ENCODE measurements at regions not wholly inside any gene's neighbourhood (a gene's known extent, or its start where the extent isn't known, plus 50 kb on each side); places are given as distances from the start of the nearest gene placed in this dataset.

GRCh38 chr11:71151561-71151960 is 100.8 kb downstream of the SHANK2 start:
- TF ChIP-seq CTCF (IDR thresholded peaks at IDR 0.05; ENCODE audit: extremely low read depth, missing control alignments) = no peak
- no peak for DNase-seq (ENCODE audit: low spot score)

- DNase-seq (ENCODE audit: low spot score) = no peak
- TF ChIP-seq CTCF (IDR thresholded peaks at IDR 0.05; ENCODE audit: extremely low read depth, missing control alignments) = no peak
These were observed 101.5 kb downstream of the SHANK2 start for GRCh38 chr11:71150859-71151258.

GRCh38 chr11:71148716-71149115 is 103.7 kb downstream of the SHANK2 start:
- no peak for DNase-seq (ENCODE audit: low spot score)

GRCh38 chr11:71147331-71147730 is 105.0 kb downstream of the SHANK2 start:
- DNase-seq (ENCODE audit: low spot score) = no peak
- TF ChIP-seq CTCF (IDR thresholded peaks at IDR 0.05; ENCODE audit: extremely low read depth, missing control alignments) = no peak

More at GRCh38 chr11:71148716-71149115, 103.7 kb downstream of the SHANK2 start:
- no peak for TF ChIP-seq CTCF (IDR thresholded peaks at IDR 0.05; ENCODE audit: extremely low read depth, missing control alignments)

GRCh38 chr11:71146846-71147245 is 105.5 kb downstream of the SHANK2 start:
- no peak for TF ChIP-seq CTCF (IDR thresholded peaks at IDR 0.05; ENCODE audit: extremely low read depth, missing control alignments)

GRCh38 chr11:71145988-71146824 is 106.2 kb downstream of the SHANK2 start:
- TF ChIP-seq CTCF (IDR thresholded peaks at IDR 0.05; ENCODE audit: extremely low read depth, missing control alignments) = no peak
- DNase-seq (ENCODE audit: low spot score) = no peak

More at GRCh38 chr11:71146846-71147245, 105.5 kb downstream of the SHANK2 start:
- DNase-seq (ENCODE audit: low spot score) = no peak

- DNase-seq (ENCODE audit: low spot score) = no peak
- no peak for TF ChIP-seq CTCF (IDR thresholded peaks at IDR 0.05; ENCODE audit: extremely low read depth, missing control alignments)
These were observed 107.0 kb downstream of the SHANK2 start for GRCh38 chr11:71145368-71145767.

Measured in GM20000 (cell line).